ENCODE measurements at regions not wholly inside any gene's neighbourhood (a gene's known extent, or its start where the extent isn't known, plus 50 kb on each side); places are given as distances from the start of the nearest gene placed in this dataset.

- peak; percentile 5 for DNase-seq (ENCODE audit: low read depth)
- TF ChIP-seq MAX (IDR thresholded peaks at IDR 0.05; ENCODE audit: low read depth, low read length) (no peak), CTCF (IDR thresholded peaks at IDR 0.05; ENCODE audit: low read depth, low read length) (no peak), POLR2A (IDR thresholded peaks at IDR 0.05; ENCODE audit: extremely low read depth, insufficient read length) (no peak), MYC (IDR thresholded peaks at IDR 0.05; ENCODE audit: low read depth, low read length) (no peak)
- H3K4me3 ChIP-seq (ENCODE audit: low read depth, low read length) = no peak overlapping the region
These were observed 50.9 kb upstream of the FAM169A start for GRCh38 chr5:74916831-74917710.

All from NB4 (cell line).